A549 (cell line): ENCODE measurements at regions not wholly inside any gene's neighbourhood (a gene's known extent, or its start where the extent isn't known, plus 50 kb on each side); places are given as distances from the start of the nearest gene placed in this dataset.

Source experiments
- CEBPB ChIP-seq, 2 experiments: fragments of >200 bp in 1 of 2; sonication (Bioruptor Twin) in 1 of 2; formaldehyde crosslinking in 1 of 2; IDR thresholded peaks; 2 replicates each; pipeline ENCODE4 v1.6.1; 2012 to 2016
- CHD4 ChIP-seq: fragments of 200-600 bp; sonication (generic); IDR thresholded peaks from 2 replicates; pipeline ENCODE4 v1.6.1; 2016; ENCODE audit warnings: antibody characterized with exemption, mild to moderate bottlenecking, borderline replicate concordance
- CTCF ChIP-seq: fragments of >200 bp; sonication (Bioruptor Twin); formaldehyde crosslinking; IDR thresholded peaks from 3 replicates; pipeline ENCODE4 v1.5.1; 2016
- EP300 ChIP-seq, 2 experiments: fragments of >200 bp; sonication (Bioruptor Twin); formaldehyde crosslinking; IDR thresholded peaks; 2 replicates in 1 of 2; 3 replicates in 1 of 2; pipeline ENCODE4 v1.6.1; 2016 to 2017
- POLR2A ChIP-seq: IDR thresholded peaks from 2 replicates; pipeline ENCODE4 v1.6.1; 2012; ENCODE audit warnings: mild to moderate bottlenecking, low read length
- POLR2AphosphoS2 ChIP-seq: conservative IDR thresholded peaks from 2 replicates; pipeline ENCODE4 v1.6.1; 2012; ENCODE audit warnings: low read length, improper control_type of control experiment, inconsistent platforms
- RFX5 ChIP-seq: fragments of 450-650 bp; IDR thresholded peaks from 2 replicates; pipeline ENCODE4 v1.7.1; 2014; ENCODE audit warnings: antibody characterized with exemption, mild to moderate bottlenecking, moderate library complexity
- ZFP36 ChIP-seq: fragments of 450-650 bp; IDR thresholded peaks from 2 replicates; pipeline ENCODE4 v1.6.1; 2014; ENCODE audit warnings: borderline replicate concordance; ENCODE audit not compliant: partially characterized antibody
- TF ChIP-seq, protein P1 (sequence below): fragments of 200-600 bp; sonication (generic); IDR thresholded peaks from 2 replicates; pipeline ENCODE4 v1.6.1; 2016; ENCODE audit warnings: antibody characterized with exemption, mild to moderate bottlenecking, moderate library complexity
- TF ChIP-seq, protein P2 (sequence below): IDR thresholded peaks from 2 replicates; pipeline ENCODE4 v1.6.1; 2012

GRCh38 chr15:96070636-96071035 lies 259.9 kb upstream of the NR2F2 start:
- no peak for TF ChIP-seq CEBPB (IDR thresholded peaks at IDR 0.05)
- no peak for TF ChIP-seq CTCF
- TF ChIP-seq CHD4 = no peak
- no peak for TF ChIP-seq ZFP36
- no peak for TF ChIP-seq EP300 (IDR thresholded peaks at IDR 0.05)
- TF ChIP-seq, protein P1, sequence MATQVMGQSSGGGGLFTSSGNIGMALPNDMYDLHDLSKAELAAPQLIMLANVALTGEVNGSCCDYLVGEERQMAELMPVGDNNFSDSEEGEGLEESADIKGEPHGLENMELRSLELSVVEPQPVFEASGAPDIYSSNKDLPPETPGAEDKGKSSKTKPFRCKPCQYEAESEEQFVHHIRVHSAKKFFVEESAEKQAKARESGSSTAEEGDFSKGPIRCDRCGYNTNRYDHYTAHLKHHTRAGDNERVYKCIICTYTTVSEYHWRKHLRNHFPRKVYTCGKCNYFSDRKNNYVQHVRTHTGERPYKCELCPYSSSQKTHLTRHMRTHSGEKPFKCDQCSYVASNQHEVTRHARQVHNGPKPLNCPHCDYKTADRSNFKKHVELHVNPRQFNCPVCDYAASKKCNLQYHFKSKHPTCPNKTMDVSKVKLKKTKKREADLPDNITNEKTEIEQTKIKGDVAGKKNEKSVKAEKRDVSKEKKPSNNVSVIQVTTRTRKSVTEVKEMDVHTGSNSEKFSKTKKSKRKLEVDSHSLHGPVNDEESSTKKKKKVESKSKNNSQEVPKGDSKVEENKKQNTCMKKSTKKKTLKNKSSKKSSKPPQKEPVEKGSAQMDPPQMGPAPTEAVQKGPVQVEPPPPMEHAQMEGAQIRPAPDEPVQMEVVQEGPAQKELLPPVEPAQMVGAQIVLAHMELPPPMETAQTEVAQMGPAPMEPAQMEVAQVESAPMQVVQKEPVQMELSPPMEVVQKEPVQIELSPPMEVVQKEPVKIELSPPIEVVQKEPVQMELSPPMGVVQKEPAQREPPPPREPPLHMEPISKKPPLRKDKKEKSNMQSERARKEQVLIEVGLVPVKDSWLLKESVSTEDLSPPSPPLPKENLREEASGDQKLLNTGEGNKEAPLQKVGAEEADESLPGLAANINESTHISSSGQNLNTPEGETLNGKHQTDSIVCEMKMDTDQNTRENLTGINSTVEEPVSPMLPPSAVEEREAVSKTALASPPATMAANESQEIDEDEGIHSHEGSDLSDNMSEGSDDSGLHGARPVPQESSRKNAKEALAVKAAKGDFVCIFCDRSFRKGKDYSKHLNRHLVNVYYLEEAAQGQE = no peak
- no peak for TF ChIP-seq RFX5
- TF ChIP-seq POLR2A = no peak
- TF ChIP-seq, protein P2, sequence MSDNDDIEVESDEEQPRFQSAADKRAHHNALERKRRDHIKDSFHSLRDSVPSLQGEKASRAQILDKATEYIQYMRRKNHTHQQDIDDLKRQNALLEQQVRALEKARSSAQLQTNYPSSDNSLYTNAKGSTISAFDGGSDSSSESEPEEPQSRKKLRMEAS = no peak
- no peak for TF ChIP-seq POLR2AphosphoS2
